ENCODE measurements at regions not wholly inside any gene's neighbourhood (a gene's known extent, or its start where the extent isn't known, plus 50 kb on each side); places are given as distances from the start of the nearest gene placed in this dataset.

DNA sequence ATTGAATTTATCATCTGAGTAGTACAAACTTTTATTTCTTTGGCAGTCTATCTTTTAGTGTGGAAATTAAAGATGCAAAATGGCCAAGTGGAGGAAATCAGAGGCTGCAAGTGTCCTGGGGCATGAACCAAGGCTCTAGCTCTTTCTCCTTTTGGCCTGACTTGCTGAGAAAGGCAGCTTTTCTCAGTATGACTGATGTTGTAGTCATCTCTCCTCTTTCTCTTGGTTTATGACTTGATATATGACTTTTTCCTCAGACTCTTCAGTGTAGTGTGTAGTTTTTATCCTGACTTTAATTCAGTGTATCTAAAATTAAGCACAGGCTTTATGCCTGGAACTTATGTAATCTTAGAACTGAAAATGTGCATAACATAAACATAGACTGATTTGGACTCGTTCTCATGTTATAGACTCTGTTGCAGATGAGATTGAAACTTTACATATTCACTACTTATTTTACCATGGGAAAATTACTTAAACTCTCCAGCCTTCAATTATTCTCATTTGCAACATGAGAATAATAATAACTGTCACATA lies 65.7 kb downstream of the SLITRK5 start:
- TF ChIP-seq, protein P1, sequence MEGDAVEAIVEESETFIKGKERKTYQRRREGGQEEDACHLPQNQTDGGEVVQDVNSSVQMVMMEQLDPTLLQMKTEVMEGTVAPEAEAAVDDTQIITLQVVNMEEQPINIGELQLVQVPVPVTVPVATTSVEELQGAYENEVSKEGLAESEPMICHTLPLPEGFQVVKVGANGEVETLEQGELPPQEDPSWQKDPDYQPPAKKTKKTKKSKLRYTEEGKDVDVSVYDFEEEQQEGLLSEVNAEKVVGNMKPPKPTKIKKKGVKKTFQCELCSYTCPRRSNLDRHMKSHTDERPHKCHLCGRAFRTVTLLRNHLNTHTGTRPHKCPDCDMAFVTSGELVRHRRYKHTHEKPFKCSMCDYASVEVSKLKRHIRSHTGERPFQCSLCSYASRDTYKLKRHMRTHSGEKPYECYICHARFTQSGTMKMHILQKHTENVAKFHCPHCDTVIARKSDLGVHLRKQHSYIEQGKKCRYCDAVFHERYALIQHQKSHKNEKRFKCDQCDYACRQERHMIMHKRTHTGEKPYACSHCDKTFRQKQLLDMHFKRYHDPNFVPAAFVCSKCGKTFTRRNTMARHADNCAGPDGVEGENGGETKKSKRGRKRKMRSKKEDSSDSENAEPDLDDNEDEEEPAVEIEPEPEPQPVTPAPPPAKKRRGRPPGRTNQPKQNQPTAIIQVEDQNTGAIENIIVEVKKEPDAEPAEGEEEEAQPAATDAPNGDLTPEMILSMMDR (IDR thresholded peaks at IDR 0.05; ENCODE audit: insufficient read depth, low read length), result no peak
- no peak for TF ChIP-seq POLR2AphosphoS5 (IDR thresholded peaks at IDR 0.05; ENCODE audit: low read depth)
- TF ChIP-seq, protein P2, sequence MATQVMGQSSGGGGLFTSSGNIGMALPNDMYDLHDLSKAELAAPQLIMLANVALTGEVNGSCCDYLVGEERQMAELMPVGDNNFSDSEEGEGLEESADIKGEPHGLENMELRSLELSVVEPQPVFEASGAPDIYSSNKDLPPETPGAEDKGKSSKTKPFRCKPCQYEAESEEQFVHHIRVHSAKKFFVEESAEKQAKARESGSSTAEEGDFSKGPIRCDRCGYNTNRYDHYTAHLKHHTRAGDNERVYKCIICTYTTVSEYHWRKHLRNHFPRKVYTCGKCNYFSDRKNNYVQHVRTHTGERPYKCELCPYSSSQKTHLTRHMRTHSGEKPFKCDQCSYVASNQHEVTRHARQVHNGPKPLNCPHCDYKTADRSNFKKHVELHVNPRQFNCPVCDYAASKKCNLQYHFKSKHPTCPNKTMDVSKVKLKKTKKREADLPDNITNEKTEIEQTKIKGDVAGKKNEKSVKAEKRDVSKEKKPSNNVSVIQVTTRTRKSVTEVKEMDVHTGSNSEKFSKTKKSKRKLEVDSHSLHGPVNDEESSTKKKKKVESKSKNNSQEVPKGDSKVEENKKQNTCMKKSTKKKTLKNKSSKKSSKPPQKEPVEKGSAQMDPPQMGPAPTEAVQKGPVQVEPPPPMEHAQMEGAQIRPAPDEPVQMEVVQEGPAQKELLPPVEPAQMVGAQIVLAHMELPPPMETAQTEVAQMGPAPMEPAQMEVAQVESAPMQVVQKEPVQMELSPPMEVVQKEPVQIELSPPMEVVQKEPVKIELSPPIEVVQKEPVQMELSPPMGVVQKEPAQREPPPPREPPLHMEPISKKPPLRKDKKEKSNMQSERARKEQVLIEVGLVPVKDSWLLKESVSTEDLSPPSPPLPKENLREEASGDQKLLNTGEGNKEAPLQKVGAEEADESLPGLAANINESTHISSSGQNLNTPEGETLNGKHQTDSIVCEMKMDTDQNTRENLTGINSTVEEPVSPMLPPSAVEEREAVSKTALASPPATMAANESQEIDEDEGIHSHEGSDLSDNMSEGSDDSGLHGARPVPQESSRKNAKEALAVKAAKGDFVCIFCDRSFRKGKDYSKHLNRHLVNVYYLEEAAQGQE (IDR thresholded peaks at IDR 0.05; ENCODE audit: insufficient replicate concordance, low read depth), result no peak
